Smooth muscle cell (in vitro differentiated cells): ENCODE measurements at regions not wholly inside any gene's neighbourhood (a gene's known extent, or its start where the extent isn't known, plus 50 kb on each side); places are given as distances from the start of the nearest gene placed in this dataset.

ENCODE experiments used
- DNase-seq: peaks from one replicate; lab custom pipeline; 2025; ENCODE audit not compliant: unreplicated experiment; lab: John Stamatoyannopoulos, UW
- H2AFZ ChIP-seq: fragments of 200-600 bp; sonication (generic); 2 replicates; pipeline ENCODE4 v1.6.0; 2016; ENCODE audit warnings: antibody characterized with exemption, low read depth, mild to moderate bottlenecking
- H3F3A ChIP-seq: fragments of 200-600 bp; sonication (generic); 2 replicates; pipeline ENCODE4 v1.6.0; 2017; ENCODE audit warnings: antibody characterized with exemption, low read depth
- H3K27ac ChIP-seq: fragments of 200-600 bp; sonication (generic); 2 replicates; pipeline ENCODE4 v1.5.1; 2016; ENCODE audit warnings: low read depth, mild to moderate bottlenecking
- H3K27me3 ChIP-seq: fragments of 200-600 bp; sonication (generic); 2 replicates; pipeline ENCODE4 v1.6.1; 2016; ENCODE audit warnings: low read depth, mild to moderate bottlenecking
- H3K36me3 ChIP-seq: fragments of 200-600 bp; sonication (generic); 2 replicates; pipeline ENCODE4 v1.5.1; 2016; ENCODE audit warnings: low read depth
- H3K4me1 ChIP-seq: fragments of 200-600 bp; sonication (generic); 2 replicates; pipeline ENCODE4 v1.5.1; 2016; ENCODE audit warnings: low read depth
- H3K4me2 ChIP-seq: fragments of 200-600 bp; sonication (generic); 2 replicates; pipeline ENCODE4 v1.6.0; 2016; ENCODE audit warnings: mild to moderate bottlenecking
- H3K4me3 ChIP-seq: fragments of 200-600 bp; sonication (generic); 2 replicates; pipeline ENCODE4 v1.5.1; 2016; ENCODE audit warnings: mild to moderate bottlenecking
- H3K79me2 ChIP-seq: fragments of 200-600 bp; sonication (generic); 2 replicates; pipeline ENCODE4 v1.6.0; 2016; ENCODE audit warnings: low read depth, mild to moderate bottlenecking
- H3K9ac ChIP-seq: fragments of 200-600 bp; sonication (generic); 2 replicates; pipeline ENCODE4 v1.6.0; 2016; ENCODE audit warnings: low read depth
- H3K9me3 ChIP-seq: fragments of 200-600 bp; sonication (generic); replicated peaks from 2 replicates; pipeline ENCODE4 v1.5.1; 2016; ENCODE audit warnings: low read depth
- H4K20me1 ChIP-seq: fragments of 200-600 bp; sonication (generic); 2 replicates; pipeline ENCODE4 v1.6.0; 2016; ENCODE audit warnings: low read depth
- whole genome bisulfite sequencing: methylation state at CpG from one replicate; pipeline ENCODE4 v1.1.7; 2016; ENCODE audit warnings: low lambda C conversion rate; 5-methylcytosine and 5-hydroxymethylcytosine counted together
- TF ChIP-seq, protein P1 (sequence below): fragments of 200-600 bp; sonication (generic); IDR thresholded peaks from 2 replicates; pipeline ENCODE4 v1.5.1; 2017; ENCODE audit warnings: borderline replicate concordance, mild to moderate bottlenecking, antibody characterized with exemption; ENCODE audit not compliant: insufficient read depth, poor library complexity, severe bottlenecking

GRCh38 chr13:34361560-34361959 lies 543.6 kb downstream of the RFC3 start:
- Histone ChIP-seq H3K27me3 (no peaks in the 10 kb centered on the region), H4K20me1 (no peaks in the 10 kb centered on the region), H3K27ac (peak overlapping the region; percentile 22), H3F3A (peaks cover 23% of the 10 kb centered on the region), H3K4me3 (no peak overlapping the region), H3K4me1 (peaks cover 10% of the 10 kb centered on the region), H3K9me3 (no peaks in the 10 kb centered on the region), H3K9ac (no peak overlapping the region), H3K36me3 (no peaks in the 10 kb centered on the region), H2AFZ (no peak overlapping the region), H3K79me2 (no peaks in the 10 kb centered on the region), H3K4me2 (no peak overlapping the region)
- no peak for DNase-seq
- 67% methylated on average over 4 of the region's 4 CpGs for WGBS
- TF ChIP-seq, protein P1, sequence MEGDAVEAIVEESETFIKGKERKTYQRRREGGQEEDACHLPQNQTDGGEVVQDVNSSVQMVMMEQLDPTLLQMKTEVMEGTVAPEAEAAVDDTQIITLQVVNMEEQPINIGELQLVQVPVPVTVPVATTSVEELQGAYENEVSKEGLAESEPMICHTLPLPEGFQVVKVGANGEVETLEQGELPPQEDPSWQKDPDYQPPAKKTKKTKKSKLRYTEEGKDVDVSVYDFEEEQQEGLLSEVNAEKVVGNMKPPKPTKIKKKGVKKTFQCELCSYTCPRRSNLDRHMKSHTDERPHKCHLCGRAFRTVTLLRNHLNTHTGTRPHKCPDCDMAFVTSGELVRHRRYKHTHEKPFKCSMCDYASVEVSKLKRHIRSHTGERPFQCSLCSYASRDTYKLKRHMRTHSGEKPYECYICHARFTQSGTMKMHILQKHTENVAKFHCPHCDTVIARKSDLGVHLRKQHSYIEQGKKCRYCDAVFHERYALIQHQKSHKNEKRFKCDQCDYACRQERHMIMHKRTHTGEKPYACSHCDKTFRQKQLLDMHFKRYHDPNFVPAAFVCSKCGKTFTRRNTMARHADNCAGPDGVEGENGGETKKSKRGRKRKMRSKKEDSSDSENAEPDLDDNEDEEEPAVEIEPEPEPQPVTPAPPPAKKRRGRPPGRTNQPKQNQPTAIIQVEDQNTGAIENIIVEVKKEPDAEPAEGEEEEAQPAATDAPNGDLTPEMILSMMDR, result no peak

- Histone ChIP-seq H3K9ac (no peak overlapping the region), H3K4me3 (no peak overlapping the region), H3K9me3 (no peaks in the 10 kb centered on the region), H3K79me2 (no peaks in the 10 kb centered on the region), H3K36me3 (no peaks in the 10 kb centered on the region), H3K27ac (no peak overlapping the region), H3K4me1 (peaks cover 4% of the 10 kb centered on the region), H3K4me2 (no peak overlapping the region), H3K27me3 (no peaks in the 10 kb centered on the region), H3F3A (peaks cover 13% of the 10 kb centered on the region), H4K20me1 (no peaks in the 10 kb centered on the region), H2AFZ (no peak overlapping the region)
- TF ChIP-seq, protein P1, result no peak
- 96% methylated on average over 4 of the region's 4 CpGs for WGBS
- no peak for DNase-seq
These were observed 545.3 kb downstream of the RFC3 start for GRCh38 chr13:34363266-34363665.

DNA sequence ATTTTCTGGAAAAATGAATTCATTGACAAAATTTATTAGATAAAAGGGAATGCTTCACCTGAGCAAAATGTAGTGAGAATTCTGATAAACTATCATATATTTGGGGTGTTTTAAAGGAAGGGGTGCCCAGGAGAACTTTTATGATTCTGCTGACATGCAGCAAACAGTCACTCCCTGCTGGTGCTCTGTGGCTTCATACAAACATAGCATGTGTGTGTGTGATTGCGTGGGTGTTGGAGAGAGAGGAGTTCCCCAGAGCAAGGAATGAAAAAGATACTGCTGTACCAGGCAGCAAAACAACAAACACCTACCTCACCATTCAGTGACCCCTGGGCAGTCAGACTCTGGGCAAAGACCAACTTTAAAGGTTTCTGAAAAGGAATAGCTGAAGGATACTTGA lies 546.7 kb downstream of the RFC3 start:
- no peak overlapping the region for H2AFZ ChIP-seq
- no peak overlapping the region for H3K27ac ChIP-seq
- no peak for DNase-seq
- H3K4me1 ChIP-seq, result no peaks in the 10 kb centered on the region
- H4K20me1 ChIP-seq, result no peaks in the 10 kb centered on the region
- no peak overlapping the region for H3K4me3 ChIP-seq
- peaks cover 3% of the 10 kb centered on the region for H3F3A ChIP-seq
- WGBS, result 86% methylated on average over 1 of the region's 1 CpG
- H3K27me3 ChIP-seq, result no peaks in the 10 kb centered on the region
- H3K9me3 ChIP-seq, result no peaks in the 10 kb centered on the region
- TF ChIP-seq, protein P1, result no peak
- H3K79me2 ChIP-seq, result no peaks in the 10 kb centered on the region
- no peak overlapping the region for H3K9ac ChIP-seq
- no peak overlapping the region for H3K4me2 ChIP-seq
- no peaks in the 10 kb centered on the region for H3K36me3 ChIP-seq

DNA sequence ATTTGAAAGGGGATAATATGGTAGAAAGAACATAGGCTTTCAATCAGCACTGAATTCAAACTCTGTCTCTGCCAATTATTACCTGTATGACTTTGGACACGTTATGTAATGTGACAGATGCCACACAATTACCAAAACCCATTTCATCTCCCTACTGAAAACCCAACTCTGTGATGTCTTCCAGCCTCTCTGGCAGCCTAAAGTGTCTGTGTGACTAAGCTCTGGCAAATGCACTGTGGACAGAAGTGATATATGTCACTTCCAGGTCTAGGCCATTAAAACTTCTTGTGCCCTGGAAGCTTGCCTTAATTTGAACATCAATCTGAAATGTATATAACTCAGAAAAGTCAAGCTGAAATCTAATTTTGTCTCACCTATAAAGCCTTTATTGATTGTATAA lies 552.0 kb downstream of the RFC3 start:
- Histone ChIP-seq H3K36me3 (no peaks in the 10 kb centered on the region), H4K20me1 (no peaks in the 10 kb centered on the region), H3K4me2 (no peak overlapping the region), H3K4me1 (no peaks in the 10 kb centered on the region), H3K4me3 (no peak overlapping the region), H2AFZ (no peak overlapping the region), H3K27me3 (no peaks in the 10 kb centered on the region), H3F3A (no peaks in the 10 kb centered on the region), H3K9ac (no peak overlapping the region), H3K27ac (no peak overlapping the region), H3K79me2 (no peaks in the 10 kb centered on the region), H3K9me3 (no peaks in the 10 kb centered on the region)
- TF ChIP-seq, protein P1, result no peak
- DNase-seq, result no peak
- 0% methylated on average over 1 of the region's 1 CpG for WGBS
